K562 (cell line): ENCODE measurements at regions not wholly inside any gene's neighbourhood (a gene's known extent, or its start where the extent isn't known, plus 50 kb on each side); places are given as distances from the start of the nearest gene placed in this dataset.

Experiments
- ATAC-seq: fragments of 200-7000 bp; cut with Tn5 transposase; 3 replicates; pipeline ENCODE4 v1.9.1; 2020; ENCODE audit warnings: moderate library complexity
- BruUV-seq: library from RNA; stranded (reverse); fragments of 400-500 nt; replicated peaks from 2 replicates; lab custom pipeline; 2021; lab: Mats Ljungman, UMichigan
- CTCF ChIA-PET: fragments of 300-600 bp; formaldehyde crosslinking; extraction: SDS; loops from one replicate; lab custom pipeline; 2021; ENCODE audit warnings: low intra/inter-chr PET ratio; lab: Yijun Ruan, JAX
- POLR2A ChIA-PET: fragments of 300-600, 350-650 bp; sonication (Branson Sonifier 250); formaldehyde crosslinking; extraction: SDS; loops from one replicate; lab custom pipeline; 2021; ENCODE audit warnings: antibody characterized with exemption, inconsistent platforms; lab: Yijun Ruan, JAX
- DNase-seq, 4 experiments: peaks; one replicate each; pipeline versions ENCODE4 v3.0.0 to v3.0.0-alpha.2; 2011 to 2018; ENCODE audit warnings: low spot score in 3 of 4, mixed read lengths in 3 of 4; ENCODE audit errors: extremely low read depth in 1 of 4
- FAIRE-seq: peaks from 2 replicates; lab custom pipeline; 2011; peaks lifted over from hg19 to GRCh38; lab: Jason Lieb, UNC
- H2AFZ ChIP-seq: 2 replicates; pipeline ENCODE4 v1.6.0; 2011; ENCODE audit warnings: low read depth, low read length, control low read depth, inconsistent platforms
- H3K27ac ChIP-seq: fragments of 200-600 bp; 3 replicates; pipeline ENCODE4 v1.8.0; 2011; ENCODE audit warnings: low read depth, mild to moderate bottlenecking, control low read depth, inconsistent platforms, low read length, moderate library complexity, mixed read lengths; ENCODE audit errors: extremely low read depth
- H3K27me3 ChIP-seq, 2 experiments: fragments of 300-600 bp in 1 of 2; 2 replicates in 1 of 2; 3 replicates in 1 of 2; pipeline versions ENCODE4 v1.6.0 to v1.8.0; 2011; ENCODE audit warnings: inconsistent platforms in 2 of 2, low read length in 2 of 2, mild to moderate bottlenecking in 1 of 2, mixed read lengths in 1 of 2, moderate library complexity in 1 of 2; ENCODE audit not compliant: control insufficient read depth in 2 of 2, insufficient read depth in 2 of 2
- H3K36me3 ChIP-seq: fragments of 300-600 bp; 3 replicates; pipeline ENCODE4 v1.8.0; 2011; ENCODE audit warnings: mild to moderate bottlenecking, low read length, inconsistent platforms; ENCODE audit not compliant: control insufficient read depth, insufficient read depth
- H3K4me1 ChIP-seq, 2 experiments: fragments of 200-600 bp in 1 of 2; replicated peaks in 1 of 2; 2 replicates in 1 of 2; 3 replicates in 1 of 2; pipeline versions ENCODE4 v1.5.1 to v1.8.0; 2011; ENCODE audit warnings: inconsistent platforms in 2 of 2, low read length in 2 of 2, mild to moderate bottlenecking in 1 of 2, mixed read lengths in 1 of 2, moderate library complexity in 1 of 2; ENCODE audit not compliant: control insufficient read depth in 2 of 2, insufficient read depth in 2 of 2
- H3K4me2 ChIP-seq: 2 replicates; pipeline ENCODE4 v1.6.1; 2011; ENCODE audit warnings: low read length, control low read depth, inconsistent platforms, mixed read lengths; ENCODE audit not compliant: insufficient read depth
- H3K4me3 ChIP-seq: fragments of 200-600 bp; sonication (generic), shearing (Covaris generic); 2 replicates; pipeline ENCODE4 v1.5.1; 2016; ENCODE audit warnings: control low read depth, inconsistent platforms
- H3K79me2 ChIP-seq: fragments of 200-600 bp; 3 replicates; pipeline ENCODE4 v1.8.0; 2011; ENCODE audit warnings: low read length, inconsistent platforms; ENCODE audit not compliant: control insufficient read depth, insufficient read depth
- H3K9ac ChIP-seq, 2 experiments: 2 replicates each; pipeline versions ENCODE4 v1.6.0 to v1.6.1; 2011; ENCODE audit warnings: low read depth in 2 of 2, low read length in 2 of 2, control low read depth in 1 of 2, inconsistent platforms in 1 of 2, mild to moderate bottlenecking in 1 of 2, mixed read lengths in 1 of 2; ENCODE audit not compliant: insufficient read depth in 1 of 2
- H3K9me1 ChIP-seq: one replicate; pipeline ENCODE4 v1.6.0; 2011; ENCODE audit warnings: inconsistent platforms, mild to moderate bottlenecking, low read length, moderate library complexity; ENCODE audit not compliant: control insufficient read depth, insufficient read depth
- H3K9me3 ChIP-seq: replicated peaks from 2 replicates; pipeline ENCODE4 v1.5.1; 2011; ENCODE audit warnings: low read depth, low read length, inconsistent platforms; ENCODE audit not compliant: control insufficient read depth, insufficient read depth
- H4K20me1 ChIP-seq: replicated peaks from 2 replicates; pipeline ENCODE4 v1.6.1; 2011; ENCODE audit warnings: low read length, inconsistent platforms, mixed read lengths; ENCODE audit not compliant: control insufficient read depth, insufficient read depth
- ATF7 ChIP-seq: fragments of 450-650 bp; IDR thresholded peaks from 2 replicates; pipeline ENCODE4 v1.7.1; 2014; ENCODE audit warnings: mild to moderate bottlenecking, moderate library complexity
- L3MBTL2 ChIP-seq: fragments of 450-650 bp; IDR thresholded peaks from 2 replicates; pipeline ENCODE4 v1.6.1; 2016; ENCODE audit warnings: mild to moderate bottlenecking, moderate library complexity
- MAZ ChIP-seq, 2 experiments: fragments of 450-650 bp in 1 of 2; sonication (generic) in 1 of 2; formaldehyde crosslinking; IDR thresholded peaks in 1 of 2; conservative IDR thresholded peaks in 1 of 2; 2 replicates each; pipeline versions ENCODE4 v1.4.0 to v1.5.0; 2020; ENCODE audit warnings: mild to moderate bottlenecking in 1 of 2, missing genetic modification reagents in 1 of 2
- RBFOX2 ChIP-seq: fragments of 200-400 bp; formaldehyde crosslinking; IDR thresholded peaks from 2 replicates; pipeline ENCODE4 v1.6.1; 2017; ENCODE audit warnings: low read depth, mild to moderate bottlenecking, low read length, moderate library complexity
- RBM14 ChIP-seq: fragments of 200-400 bp; formaldehyde crosslinking; IDR thresholded peaks from 2 replicates; pipeline ENCODE4 v1.6.1; 2018; ENCODE audit warnings: low read depth, mild to moderate bottlenecking, low read length, moderate library complexity, borderline replicate concordance; ENCODE audit not compliant: insufficient read depth
- SMAD4 ChIP-seq: fragments of 250-450 bp; sonication (Bioruptor Pico); conservative IDR thresholded peaks from 2 replicates; pipeline ENCODE4 v1.8.0; 2021; ENCODE audit warnings: inconsistent platforms, mild to moderate bottlenecking, moderate library complexity
- SMC3 ChIP-seq: conservative IDR thresholded peaks from 2 replicates; pipeline ENCODE4 v1.6.1; 2011; ENCODE audit warnings: low read depth, low read length, improper control_type of control experiment; ENCODE audit not compliant: insufficient read depth
- SRF ChIP-seq, 2 experiments: fragments of 250-450, 450-650 bp in 1 of 2; sonication (Bioruptor Pico) in 1 of 2; sonication (generic) in 1 of 2; formaldehyde crosslinking; IDR thresholded peaks; 2 replicates each; pipeline versions ENCODE4 v1.5.0 to v1.5.1; 2020 to 2022; ENCODE audit warnings: mild to moderate bottlenecking in 1 of 2, missing genetic modification reagents in 1 of 2
- WGBS: fragments of 100-300 bp; shearing (Covaris generic); methylation state at CpG from one replicate; pipeline ENCODE4 v1.1.6; 2016; ENCODE audit warnings: low coverage, mixed read lengths; ENCODE audit not compliant: insufficient coverage; ENCODE audit errors: missing lambda C conversion rate; 5-methylcytosine and 5-hydroxymethylcytosine counted together
- in situ Hi-C: fragments of 300-500 bp; cut with MboI; formaldehyde crosslinking; loops from 4 replicates; pipeline ENCODE4 v1.15.0; 2018; ENCODE audit warnings: inconsistent platforms, mixed read lengths
- intact Hi-C: fragments of 100-400 bp; cut with micrococcal nuclease; formaldehyde crosslinking; loops from 2 replicates; pipeline ENCODE4 v1.14.2; 2022
- TF ChIP-seq, protein P1 (sequence below): sonication (generic); formaldehyde crosslinking; IDR thresholded peaks from 2 replicates; pipeline ENCODE4 v1.8.0; 2022; ENCODE audit warnings: missing genetic modification reagents, mild to moderate bottlenecking, moderate library complexity, borderline replicate concordance
- TF ChIP-seq, protein P2 (sequence below): fragments of 450-650 bp; formaldehyde crosslinking; IDR thresholded peaks from 2 replicates; pipeline ENCODE4 v1.4.0; 2020; ENCODE audit warnings: mild to moderate bottlenecking, moderate library complexity
- TF ChIP-seq, protein P3 (sequence below), 3 experiments: IDR thresholded peaks in 2 of 3; conservative IDR thresholded peaks in 1 of 3; 2 replicates each; pipeline ENCODE4 v1.5.1; 2011 to 2012; ENCODE audit warnings: low read length in 3 of 3, mild to moderate bottlenecking in 3 of 3, control low read depth in 2 of 3, improper control_type of control experiment in 1 of 3, inconsistent platforms in 1 of 3, low read depth in 1 of 3, mixed read lengths in 1 of 3, moderate library complexity in 1 of 3; ENCODE audit not compliant: insufficient read depth in 2 of 3
- TF ChIP-seq, protein P4 (sequence below): fragments of 200-800 bp; sonication (Bioruptor generic); IDR thresholded peaks from 2 replicates; pipeline ENCODE4 v1.6.1; 2017; ENCODE audit warnings: missing genetic modification characterization, missing compliant biosample characterization

DNA sequence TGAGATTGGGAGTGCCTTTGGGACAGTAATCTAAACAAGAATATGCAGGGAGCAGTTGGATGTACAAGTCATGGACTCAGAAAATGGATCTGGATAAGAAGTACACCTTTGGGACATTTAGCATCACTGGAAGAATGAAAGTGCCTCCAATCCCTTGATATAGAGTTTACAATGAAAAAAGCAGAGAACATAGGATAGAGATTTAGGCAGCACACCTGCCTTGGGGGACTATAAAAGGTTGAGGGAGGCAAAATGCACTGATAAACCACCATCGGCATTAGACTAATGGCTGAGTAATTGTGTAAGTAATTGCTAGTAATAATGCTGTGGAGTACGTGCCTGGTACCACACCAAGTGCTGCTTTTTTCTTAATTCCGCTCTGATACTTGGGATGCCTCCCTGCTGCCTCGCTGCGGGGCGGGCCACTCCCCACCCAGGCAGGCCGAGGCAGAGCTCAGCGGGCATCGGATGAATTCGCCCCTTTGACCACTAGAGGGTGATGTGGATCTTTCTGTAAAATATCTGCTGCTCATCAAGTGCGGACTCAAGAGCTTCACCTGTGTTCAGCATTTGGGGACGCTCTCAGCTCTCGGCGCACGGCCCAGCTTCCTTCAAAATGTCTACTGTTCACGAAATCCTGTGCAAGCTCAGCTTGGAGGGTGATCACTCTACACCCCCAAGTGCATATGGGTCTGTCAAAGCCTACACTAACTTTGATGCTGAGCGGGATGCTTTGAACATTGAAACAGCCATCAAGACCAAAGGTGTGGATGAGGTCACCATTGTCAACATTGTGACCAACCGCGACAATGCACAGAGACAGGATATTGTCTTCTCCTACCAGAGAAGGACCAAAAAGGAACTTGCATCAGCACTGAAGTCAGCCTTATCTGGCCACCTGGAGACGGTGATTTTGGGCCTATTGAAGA lies 99.9 kb downstream of the ANKRD18B start:
- Histone ChIP-seq H3K9ac (no peak overlapping the region), H3K9me1 (no peaks in the 10 kb centered on the region), H4K20me1 (no peaks in the 10 kb centered on the region), H3K4me1 (peaks cover 6 to 19% of the 10 kb centered on the region in 2 experiments; a peak in 3 of 5 replicates), H3K79me2 (no peaks in the 10 kb centered on the region), H3K27ac (no peak overlapping the region), H3K4me3 (no peak overlapping the region), H3K36me3 (no peaks in the 10 kb centered on the region; the same call in 2 of the 3 replicates), H3K9me3 (no peaks in the 10 kb centered on the region), H2AFZ (no peak overlapping the region), H3K4me2 (peak overlapping the region; percentile 37; the same call in 1 of the 2 replicates), H3K27me3 (no peaks in the 10 kb centered on the region)
- WGBS, result 17% methylated on average over 18 of the region's 20 CpGs
- FAIRE-seq, result peak; percentile 75
- intact Hi-C loops, result loop anchor here (1.0 to 10.0 kb wide), 2 partner anchors 98 to 219 kb away; partner anchors contain the start of gene AQP7
- ChIA-PET CTCF (interaction anchor here (4.7 kb wide), 1 partner anchor 97 kb away, joined by 80 read pairs; no protein-coding TSS in a partner anchor), POLR2A (interaction anchor here (0.7 to 1.4 kb wide), 4 partner anchors 13 to 102 kb away, joined by 3 to 4 read pairs (median 3); no protein-coding TSS in a partner anchor)
- in situ Hi-C loops, result no loop called here
- BruUV-seq, result no TSS peak
- peak; percentile 94 for ATAC-seq
- peak; percentile 67 to 81 (median 73) for DNase-seq
- no peak for TF ChIP-seq RBM14
- peak in 1 of 2 experiments; percentile 40; a peak in 1 of 4 replicates for TF ChIP-seq MAZ (CRISPR knock-in tag; conservative IDR thresholded peaks at IDR 0.05 in 1 of 2, IDR thresholded peaks at IDR 0.05 in 1 of 2)
- TF ChIP-seq SMC3, result 0 out of 2 replicates have a peak, but pooled peaks have one; percentile 50
- TF ChIP-seq SRF (CRISPR knock-in tag; IDR thresholded peaks at IDR 0.05), result peak in 1 of 2 experiments; percentile 39; a peak in 1 of 4 replicates
- TF ChIP-seq RBFOX2, result no peak
- TF ChIP-seq, protein P1, sequence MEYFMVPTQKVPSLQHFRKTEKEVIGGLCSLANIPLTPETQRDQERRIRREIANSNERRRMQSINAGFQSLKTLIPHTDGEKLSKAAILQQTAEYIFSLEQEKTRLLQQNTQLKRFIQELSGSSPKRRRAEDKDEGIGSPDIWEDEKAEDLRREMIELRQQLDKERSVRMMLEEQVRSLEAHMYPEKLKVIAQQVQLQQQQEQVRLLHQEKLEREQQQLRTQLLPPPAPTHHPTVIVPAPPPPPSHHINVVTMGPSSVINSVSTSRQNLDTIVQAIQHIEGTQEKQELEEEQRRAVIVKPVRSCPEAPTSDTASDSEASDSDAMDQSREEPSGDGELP (CRISPR knock-in tag), result 0 out of 2 replicates have a peak, but pooled peaks have one; percentile 38
- TF ChIP-seq SMAD4 (CRISPR knock-in tag), result no peak
- 0 out of 2 replicates have a peak, but pooled peaks have one; percentile 6 for TF ChIP-seq ATF7
- TF ChIP-seq, protein P2, sequence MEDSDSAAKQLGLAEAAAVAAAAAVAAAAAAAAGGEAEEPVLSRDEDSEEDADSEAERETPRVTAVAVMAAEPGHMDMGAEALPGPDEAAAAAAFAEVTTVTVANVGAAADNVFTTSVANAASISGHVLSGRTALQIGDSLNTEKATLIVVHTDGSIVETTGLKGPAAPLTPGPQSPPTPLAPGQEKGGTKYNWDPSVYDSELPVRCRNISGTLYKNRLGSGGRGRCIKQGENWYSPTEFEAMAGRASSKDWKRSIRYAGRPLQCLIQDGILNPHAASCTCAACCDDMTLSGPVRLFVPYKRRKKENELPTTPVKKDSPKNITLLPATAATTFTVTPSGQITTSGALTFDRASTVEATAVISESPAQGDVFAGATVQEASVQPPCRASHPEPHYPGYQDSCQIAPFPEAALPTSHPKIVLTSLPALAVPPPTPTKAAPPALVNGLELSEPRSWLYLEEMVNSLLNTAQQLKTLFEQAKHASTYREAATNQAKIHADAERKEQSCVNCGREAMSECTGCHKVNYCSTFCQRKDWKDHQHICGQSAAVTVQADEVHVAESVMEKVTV (CRISPR knock-in tag), result peak; percentile 83
- 0 out of 2 replicates have a peak, but pooled peaks have one; percentile 16 for TF ChIP-seq L3MBTL2
- TF ChIP-seq, protein P3, sequence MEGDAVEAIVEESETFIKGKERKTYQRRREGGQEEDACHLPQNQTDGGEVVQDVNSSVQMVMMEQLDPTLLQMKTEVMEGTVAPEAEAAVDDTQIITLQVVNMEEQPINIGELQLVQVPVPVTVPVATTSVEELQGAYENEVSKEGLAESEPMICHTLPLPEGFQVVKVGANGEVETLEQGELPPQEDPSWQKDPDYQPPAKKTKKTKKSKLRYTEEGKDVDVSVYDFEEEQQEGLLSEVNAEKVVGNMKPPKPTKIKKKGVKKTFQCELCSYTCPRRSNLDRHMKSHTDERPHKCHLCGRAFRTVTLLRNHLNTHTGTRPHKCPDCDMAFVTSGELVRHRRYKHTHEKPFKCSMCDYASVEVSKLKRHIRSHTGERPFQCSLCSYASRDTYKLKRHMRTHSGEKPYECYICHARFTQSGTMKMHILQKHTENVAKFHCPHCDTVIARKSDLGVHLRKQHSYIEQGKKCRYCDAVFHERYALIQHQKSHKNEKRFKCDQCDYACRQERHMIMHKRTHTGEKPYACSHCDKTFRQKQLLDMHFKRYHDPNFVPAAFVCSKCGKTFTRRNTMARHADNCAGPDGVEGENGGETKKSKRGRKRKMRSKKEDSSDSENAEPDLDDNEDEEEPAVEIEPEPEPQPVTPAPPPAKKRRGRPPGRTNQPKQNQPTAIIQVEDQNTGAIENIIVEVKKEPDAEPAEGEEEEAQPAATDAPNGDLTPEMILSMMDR (IDR thresholded peaks at IDR 0.05 in 2 of 3, conservative IDR thresholded peaks at IDR 0.05 in 1 of 3; ENCODE audit: insufficient read depth in 2 of 3, low read depth in 1 of 3, low read length in 3 of 3), result peak; percentile 72 to 92 (median 85)
- TF ChIP-seq, protein P4, sequence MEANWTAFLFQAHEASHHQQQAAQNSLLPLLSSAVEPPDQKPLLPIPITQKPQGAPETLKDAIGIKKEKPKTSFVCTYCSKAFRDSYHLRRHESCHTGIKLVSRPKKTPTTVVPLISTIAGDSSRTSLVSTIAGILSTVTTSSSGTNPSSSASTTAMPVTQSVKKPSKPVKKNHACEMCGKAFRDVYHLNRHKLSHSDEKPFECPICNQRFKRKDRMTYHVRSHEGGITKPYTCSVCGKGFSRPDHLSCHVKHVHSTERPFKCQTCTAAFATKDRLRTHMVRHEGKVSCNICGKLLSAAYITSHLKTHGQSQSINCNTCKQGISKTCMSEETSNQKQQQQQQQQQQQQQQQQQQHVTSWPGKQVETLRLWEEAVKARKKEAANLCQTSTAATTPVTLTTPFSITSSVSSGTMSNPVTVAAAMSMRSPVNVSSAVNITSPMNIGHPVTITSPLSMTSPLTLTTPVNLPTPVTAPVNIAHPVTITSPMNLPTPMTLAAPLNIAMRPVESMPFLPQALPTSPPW, result 0 out of 2 replicates have a peak, but pooled peaks have one; percentile 26
